Hepatocyte (in vitro differentiated cells): ENCODE measurements at regions not wholly inside any gene's neighbourhood (a gene's known extent, or its start where the extent isn't known, plus 50 kb on each side); places are given as distances from the start of the nearest gene placed in this dataset.

Experiments used
- DNase-seq: peaks from one replicate; pipeline ENCODE4 v3.0.0-alpha.2; 2016; ENCODE audit warnings: low spot score
- H2AFZ ChIP-seq: fragments of 200-600 bp; sonication (generic); 2 replicates; pipeline ENCODE4 v1.6.0; 2016; ENCODE audit warnings: antibody characterized with exemption, mild to moderate bottlenecking
- H3K27ac ChIP-seq: fragments of 200-600 bp; sonication (generic); 2 replicates; pipeline ENCODE4 v1.5.1; 2016; ENCODE audit warnings: mild to moderate bottlenecking
- H3K27me3 ChIP-seq: fragments of 200-600 bp; sonication (generic); 2 replicates; pipeline ENCODE4 v1.6.1; 2016
- H3K36me3 ChIP-seq: fragments of 200-600 bp; sonication (generic); replicated peaks from 2 replicates; pipeline ENCODE4 v1.5.1; 2016; ENCODE audit warnings: low read depth; ENCODE audit not compliant: insufficient read depth
- H3K4me1 ChIP-seq: fragments of 200-600 bp; sonication (generic); 2 replicates; pipeline ENCODE4 v1.5.1; 2016; ENCODE audit warnings: mild to moderate bottlenecking, moderate library complexity; ENCODE audit not compliant: insufficient read depth
- H3K4me2 ChIP-seq: fragments of 200-600 bp; sonication (generic); 2 replicates; pipeline ENCODE4 v1.6.0; 2016
- H3K4me3 ChIP-seq: fragments of 200-600 bp; sonication (generic); 2 replicates; pipeline ENCODE4 v1.5.1; 2016; ENCODE audit warnings: mild to moderate bottlenecking
- H3K79me2 ChIP-seq: fragments of 200-600 bp; sonication (generic); 2 replicates; pipeline ENCODE4 v1.6.0; 2017; ENCODE audit warnings: mild to moderate bottlenecking
- H3K9me2 ChIP-seq: fragments of 200-600 bp; sonication (generic); replicated peaks from 2 replicates; pipeline ENCODE4 v1.6.0; 2017; ENCODE audit warnings: mild to moderate bottlenecking; ENCODE audit not compliant: insufficient read depth
- H3K9me3 ChIP-seq: fragments of 200-600 bp; sonication (generic); 2 replicates; pipeline ENCODE4 v1.5.1; 2016; ENCODE audit warnings: low read depth, mild to moderate bottlenecking
- H4K20me1 ChIP-seq: fragments of 200-600 bp; sonication (generic); 2 replicates; pipeline ENCODE4 v1.6.0; 2016; ENCODE audit warnings: mild to moderate bottlenecking; ENCODE audit not compliant: insufficient read depth, poor library complexity, severe bottlenecking
- EZH2 ChIP-seq: fragments of 200-600 bp; sonication (generic); IDR thresholded peaks from 2 replicates; pipeline ENCODE4 v1.6.1; 2016; ENCODE audit warnings: antibody characterized with exemption, mild to moderate bottlenecking, borderline replicate concordance
- EZH2phosphoT487 ChIP-seq: fragments of 200-600 bp; sonication (generic); IDR thresholded peaks from one replicate; pipeline ENCODE4 v1.6.1; 2018; ENCODE audit warnings: antibody characterized with exemption, mild to moderate bottlenecking, low read depth, moderate library complexity; ENCODE audit not compliant: unreplicated experiment, severe bottlenecking
- WGBS: methylation state at CpG from one replicate; pipeline ENCODE4 v1.1.6; 2016; ENCODE audit warnings: low lambda C conversion rate; ENCODE audit errors: missing lambda C conversion rate; 5-methylcytosine and 5-hydroxymethylcytosine counted together
- TF ChIP-seq, protein P1 (sequence below): fragments of 200-600 bp; sonication (generic); IDR thresholded peaks from 2 replicates; pipeline ENCODE4 v1.5.1; 2016; ENCODE audit warnings: antibody characterized with exemption, mild to moderate bottlenecking; ENCODE audit not compliant: poor library complexity

DNA sequence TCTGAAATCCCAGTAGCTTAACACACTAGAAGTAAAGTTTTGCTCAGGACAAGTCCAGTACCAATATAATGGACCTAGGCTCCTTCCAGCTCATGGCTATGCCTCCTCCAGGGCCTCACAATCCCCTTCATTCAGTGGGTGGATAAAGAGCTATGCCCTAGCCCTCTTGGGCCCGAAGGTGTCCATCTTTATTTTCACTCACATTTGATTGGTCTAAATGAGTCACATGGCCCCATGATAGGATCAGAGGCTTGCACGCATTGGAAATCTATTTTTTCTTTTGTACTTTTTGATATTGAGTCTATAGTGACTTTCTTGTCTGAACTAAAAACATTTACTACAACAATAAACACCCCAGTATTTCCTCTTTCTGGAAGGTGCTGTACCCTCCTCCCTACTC is 202.6 kb upstream of the CTBP2 start:
- H3K4me1 ChIP-seq = no peaks in the 10 kb centered on the region
- H3K27ac ChIP-seq = no peak overlapping the region
- TF ChIP-seq, protein P1, sequence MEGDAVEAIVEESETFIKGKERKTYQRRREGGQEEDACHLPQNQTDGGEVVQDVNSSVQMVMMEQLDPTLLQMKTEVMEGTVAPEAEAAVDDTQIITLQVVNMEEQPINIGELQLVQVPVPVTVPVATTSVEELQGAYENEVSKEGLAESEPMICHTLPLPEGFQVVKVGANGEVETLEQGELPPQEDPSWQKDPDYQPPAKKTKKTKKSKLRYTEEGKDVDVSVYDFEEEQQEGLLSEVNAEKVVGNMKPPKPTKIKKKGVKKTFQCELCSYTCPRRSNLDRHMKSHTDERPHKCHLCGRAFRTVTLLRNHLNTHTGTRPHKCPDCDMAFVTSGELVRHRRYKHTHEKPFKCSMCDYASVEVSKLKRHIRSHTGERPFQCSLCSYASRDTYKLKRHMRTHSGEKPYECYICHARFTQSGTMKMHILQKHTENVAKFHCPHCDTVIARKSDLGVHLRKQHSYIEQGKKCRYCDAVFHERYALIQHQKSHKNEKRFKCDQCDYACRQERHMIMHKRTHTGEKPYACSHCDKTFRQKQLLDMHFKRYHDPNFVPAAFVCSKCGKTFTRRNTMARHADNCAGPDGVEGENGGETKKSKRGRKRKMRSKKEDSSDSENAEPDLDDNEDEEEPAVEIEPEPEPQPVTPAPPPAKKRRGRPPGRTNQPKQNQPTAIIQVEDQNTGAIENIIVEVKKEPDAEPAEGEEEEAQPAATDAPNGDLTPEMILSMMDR = no peak
- TF ChIP-seq EZH2 (no peak), EZH2phosphoT487 (no peak)
- 91% methylated on average over 2 of the region's 2 CpGs for WGBS
- H3K4me3 ChIP-seq = no peak overlapping the region
- no peaks in the 10 kb centered on the region for H3K79me2 ChIP-seq
- H3K36me3 ChIP-seq = no peaks in the 10 kb centered on the region
- no peak overlapping the region for H3K4me2 ChIP-seq
- no peak for DNase-seq
- H3K9me3 ChIP-seq = no peaks in the 10 kb centered on the region
- H3K9me2 ChIP-seq = no peaks in the 10 kb centered on the region
- no peaks in the 10 kb centered on the region for H4K20me1 ChIP-seq
- no peak overlapping the region for H2AFZ ChIP-seq
- no peaks in the 10 kb centered on the region for H3K27me3 ChIP-seq

DNA sequence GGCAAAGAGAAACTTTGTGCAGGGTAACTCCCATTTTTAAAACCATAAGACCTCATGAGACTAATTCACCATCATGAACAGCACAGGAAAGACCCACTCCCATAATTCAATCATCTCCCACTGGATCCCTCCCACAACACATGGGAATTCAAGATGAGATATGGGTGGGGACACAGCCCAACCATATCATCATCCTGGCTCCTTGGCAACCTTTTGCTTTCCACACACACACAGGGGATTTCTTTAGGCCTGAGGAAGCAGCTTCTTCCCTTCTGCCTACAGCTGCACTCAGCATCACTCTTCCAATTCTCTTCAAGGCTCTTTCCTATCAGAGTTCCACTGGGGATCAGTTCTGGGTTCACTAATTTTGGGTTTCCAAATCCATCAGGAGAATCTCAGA is 199.0 kb upstream of the CTBP2 start:
- Histone ChIP-seq H3K27me3 (no peaks in the 10 kb centered on the region), H3K4me1 (no peaks in the 10 kb centered on the region), H3K36me3 (no peaks in the 10 kb centered on the region), H3K4me2 (no peak overlapping the region), H3K9me2 (no peaks in the 10 kb centered on the region), H3K27ac (no peak overlapping the region), H3K4me3 (no peak overlapping the region), H3K79me2 (no peaks in the 10 kb centered on the region), H2AFZ (no peak overlapping the region), H4K20me1 (no peaks in the 10 kb centered on the region), H3K9me3 (no peaks in the 10 kb centered on the region)
- TF ChIP-seq, protein P1 = no peak
- TF ChIP-seq EZH2phosphoT487 = no peak
- no peak for DNase-seq

DNA sequence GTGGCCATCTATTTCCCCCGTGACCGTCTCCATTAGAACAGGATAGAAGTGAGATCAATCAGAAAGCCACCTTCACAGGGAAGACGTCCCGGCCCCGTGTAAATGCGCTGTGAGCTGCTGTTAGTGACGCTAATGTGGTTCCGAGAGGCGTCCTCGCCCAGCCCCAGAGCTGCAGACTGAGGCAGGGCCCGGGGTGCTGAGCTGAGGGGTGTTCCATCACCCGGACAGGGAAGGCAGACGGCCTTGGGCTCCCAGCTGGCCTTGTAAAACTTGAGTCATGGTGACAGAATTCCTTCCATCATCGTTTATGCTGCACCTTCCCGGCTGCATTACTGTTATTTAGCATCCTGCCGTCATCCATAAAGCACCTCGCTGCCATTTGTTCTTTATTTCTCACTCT is 195.3 kb upstream of the CTBP2 start:
- Histone ChIP-seq H3K9me2 (no peaks in the 10 kb centered on the region), H3K4me2 (no peak overlapping the region), H3K79me2 (no peaks in the 10 kb centered on the region), H2AFZ (no peak overlapping the region), H3K4me1 (no peaks in the 10 kb centered on the region), H3K27me3 (no peaks in the 10 kb centered on the region), H3K36me3 (no peaks in the 10 kb centered on the region), H3K4me3 (no peak overlapping the region), H4K20me1 (no peaks in the 10 kb centered on the region), H3K9me3 (no peaks in the 10 kb centered on the region), H3K27ac (no peak overlapping the region)
- TF ChIP-seq, protein P1 = no peak
- no peak for TF ChIP-seq EZH2
- no peak for TF ChIP-seq EZH2phosphoT487
- no peak for DNase-seq
- WGBS = 81% methylated on average over 17 of the region's 17 CpGs

DNA sequence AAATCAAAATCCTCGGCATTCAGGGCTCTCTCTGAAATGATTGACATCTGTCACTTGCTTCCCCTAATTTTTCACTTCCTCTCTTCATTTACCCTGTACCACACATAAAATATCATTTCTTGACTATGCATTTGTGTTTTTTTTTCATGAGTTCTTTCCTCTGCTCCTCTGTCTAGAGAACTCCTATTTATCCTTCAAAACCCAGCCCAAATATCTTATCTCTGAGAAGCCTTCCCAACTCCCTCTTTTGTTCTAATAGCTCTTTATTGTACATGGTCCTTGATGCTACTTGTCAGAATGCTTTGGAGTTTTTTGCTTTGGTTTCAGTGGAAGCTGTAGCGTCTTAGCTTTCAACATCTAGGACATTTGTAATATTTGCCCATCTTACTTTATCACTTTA is 190.2 kb upstream of the CTBP2 start:
- Histone ChIP-seq H3K9me2 (no peaks in the 10 kb centered on the region), H3K36me3 (no peaks in the 10 kb centered on the region), H2AFZ (no peak overlapping the region), H3K27me3 (no peaks in the 10 kb centered on the region), H3K79me2 (no peaks in the 10 kb centered on the region), H3K4me3 (no peak overlapping the region), H3K9me3 (no peaks in the 10 kb centered on the region), H3K27ac (no peak overlapping the region), H3K4me1 (no peaks in the 10 kb centered on the region), H3K4me2 (no peak overlapping the region), H4K20me1 (no peaks in the 10 kb centered on the region)
- WGBS = 84% methylated on average over 2 of the region's 2 CpGs
- DNase-seq = no peak
- TF ChIP-seq, protein P1 = no peak
- TF ChIP-seq EZH2 (no peak), EZH2phosphoT487 (no peak)
